Eye (tissue), 1 donor: ENCODE measurements at regions not wholly inside any gene's neighbourhood (a gene's known extent, or its start where the extent isn't known, plus 50 kb on each side); places are given as distances from the start of the nearest gene placed in this dataset.
"Not testable (repeated sequence)": the region's sequence is repeated elsewhere in the genome, so short reads cannot be mapped to it uniquely, and the experiment has no call there.

Experiments
- DNase-seq: peaks from one replicate; pipeline ENCODE4 v3.0.0-alpha.2; 2015

- DNase-seq, result no peak
Observed at GRCh38 chr2:67131257-67131609, 265.9 kb upstream of the ETAA1 start.

- DNase-seq, result not testable (repeated sequence)
Observed at GRCh38 chr2:67132441-67132940, 264.6 kb upstream of the ETAA1 start.

DNA sequence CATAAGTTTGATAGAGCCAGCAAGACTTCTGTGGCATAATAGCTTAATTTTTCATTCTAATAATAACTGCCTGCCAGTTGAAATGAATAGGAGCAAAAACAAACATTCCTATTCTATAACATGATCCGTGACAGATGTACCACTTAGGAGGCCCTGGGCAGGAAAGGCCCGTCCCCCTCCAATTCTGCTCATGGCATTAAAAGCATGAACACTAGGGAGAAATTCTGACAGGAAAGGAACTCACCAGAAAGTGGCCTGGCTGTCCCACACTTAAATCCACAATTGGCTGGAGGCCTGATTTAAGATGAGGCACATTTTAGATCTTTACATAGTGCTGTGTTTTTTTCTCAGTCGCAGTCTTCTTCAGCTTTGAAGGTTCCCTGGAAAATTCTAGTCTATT is 261.9 kb upstream of the ETAA1 start:
- DNase-seq, result no peak

- no peak for DNase-seq
Observed at GRCh38 chr2:67137699-67138098, 259.4 kb upstream of the ETAA1 start.

- DNase-seq, result no peak
Observed at GRCh38 chr2:67142071-67142470, 255.1 kb upstream of the ETAA1 start.

- no peak for DNase-seq
Observed at GRCh38 chr2:67142741-67143140, 254.4 kb upstream of the ETAA1 start.

- DNase-seq, result no peak
Observed at GRCh38 chr2:67145851-67146250, 251.3 kb upstream of the ETAA1 start.

DNA sequence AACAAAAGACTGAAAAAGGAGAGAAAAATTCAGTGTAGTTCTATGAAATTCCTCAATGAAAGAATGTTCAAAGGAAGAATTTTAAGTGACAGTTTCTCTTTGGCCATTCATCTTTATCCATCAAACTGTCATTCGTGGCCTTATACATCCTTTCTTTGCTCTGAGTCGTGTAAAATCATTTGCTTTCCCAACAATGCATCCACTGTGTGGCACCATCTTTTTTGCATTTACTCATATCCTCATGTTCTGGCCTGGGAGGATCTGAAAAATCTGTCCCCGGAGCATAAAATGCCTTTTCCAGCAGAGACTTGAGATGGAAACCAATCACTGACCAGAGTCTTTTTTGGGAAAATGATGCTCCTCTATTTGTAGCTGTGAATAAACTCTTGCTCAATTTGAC is 240.3 kb upstream of the ETAA1 start:
- DNase-seq, result no peak

DNA sequence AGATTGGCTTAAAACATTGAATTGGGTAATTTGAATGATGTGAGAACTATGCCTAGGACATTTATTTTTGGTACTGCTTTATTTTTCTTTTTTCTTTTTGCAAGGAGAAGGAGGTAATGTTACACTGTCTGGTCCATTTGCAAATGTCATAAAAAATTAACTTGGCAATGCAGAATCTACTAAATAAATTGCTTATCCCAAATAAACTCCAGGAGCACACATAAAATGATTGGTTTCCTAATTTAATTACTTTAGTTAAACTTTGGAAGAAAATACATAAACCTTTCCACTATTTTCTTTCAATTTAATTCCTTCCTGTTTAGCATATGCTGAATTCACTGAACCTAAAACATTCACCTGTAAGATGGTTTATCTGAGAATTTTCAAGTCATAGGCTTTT is 238.4 kb upstream of the ETAA1 start:
- DNase-seq, result no peak

GRCh38 chr2:67159929-67160328 is 237.2 kb upstream of the ETAA1 start:
- DNase-seq, result no peak

DNA sequence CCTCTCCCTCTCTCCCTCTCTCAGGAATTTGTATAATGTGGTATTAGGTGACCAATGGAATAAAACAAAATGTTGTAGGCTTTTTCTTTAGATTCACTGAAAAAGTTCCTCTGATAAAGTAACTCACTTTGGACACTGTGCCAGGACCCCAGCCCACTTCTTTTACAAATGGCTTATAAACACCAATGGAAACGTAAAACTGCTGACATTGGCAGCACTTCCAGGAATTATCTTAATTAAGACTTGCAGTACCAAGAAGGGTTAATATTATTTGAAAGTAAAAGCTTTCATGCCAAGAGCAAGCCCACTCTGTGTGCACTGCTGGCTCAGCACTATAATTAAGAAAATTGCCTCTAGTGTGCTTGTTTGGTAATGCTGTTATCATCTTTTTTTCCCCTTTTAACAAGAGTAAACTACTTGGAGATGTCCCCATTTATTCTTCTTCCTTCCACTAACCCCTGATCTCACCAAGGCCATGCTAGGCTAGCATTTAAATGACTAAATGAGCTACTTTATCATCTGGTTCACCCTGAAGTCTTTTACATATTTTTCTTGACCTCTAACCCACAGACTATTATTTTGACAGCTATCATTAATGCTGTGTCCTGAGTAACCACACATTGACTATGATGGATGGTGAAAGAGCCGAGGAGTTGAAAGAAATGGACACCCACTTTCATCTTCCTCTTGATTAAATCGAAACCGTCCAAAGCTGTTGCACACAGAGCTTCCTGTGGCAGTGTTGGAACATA is 232.2 kb upstream of the ETAA1 start:
- peak; percentile 2 for DNase-seq

DNA sequence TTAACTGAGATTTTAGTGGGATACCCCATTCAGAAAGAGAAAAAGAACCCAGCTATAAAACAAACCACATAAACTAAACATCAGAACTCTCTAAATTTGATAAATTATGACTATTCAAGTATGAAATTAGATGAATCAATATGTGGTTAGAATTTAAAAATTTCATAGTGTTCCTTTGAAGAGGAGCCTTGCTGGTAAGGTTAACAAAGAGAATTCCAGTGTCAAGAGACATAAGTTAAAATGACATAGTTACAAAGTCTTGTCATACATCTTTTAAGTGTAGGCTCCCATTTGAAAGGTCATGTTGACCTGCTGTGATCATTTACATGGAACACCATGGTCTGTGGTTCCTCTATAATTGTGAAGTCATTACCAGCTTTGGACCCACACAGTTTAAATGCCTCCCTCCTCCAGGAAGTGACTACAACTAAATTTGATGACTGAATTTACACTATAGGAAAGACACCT is 231.6 kb upstream of the ETAA1 start:
- DNase-seq, result no peak

- not testable (repeated sequence) for DNase-seq
Observed at GRCh38 chr2:67166511-67166910, 230.6 kb upstream of the ETAA1 start.

GRCh38 chr2:67169417-67170140 is 227.6 kb upstream of the ETAA1 start:
- no peak for DNase-seq

GRCh38 chr2:67179526-67179925 is 217.6 kb upstream of the ETAA1 start:
- DNase-seq, result no peak

GRCh38 chr2:67180841-67181240 is 216.3 kb upstream of the ETAA1 start:
- DNase-seq, result no peak

GRCh38 chr2:67182884-67183283 is 214.2 kb upstream of the ETAA1 start:
- DNase-seq, result no peak

DNA sequence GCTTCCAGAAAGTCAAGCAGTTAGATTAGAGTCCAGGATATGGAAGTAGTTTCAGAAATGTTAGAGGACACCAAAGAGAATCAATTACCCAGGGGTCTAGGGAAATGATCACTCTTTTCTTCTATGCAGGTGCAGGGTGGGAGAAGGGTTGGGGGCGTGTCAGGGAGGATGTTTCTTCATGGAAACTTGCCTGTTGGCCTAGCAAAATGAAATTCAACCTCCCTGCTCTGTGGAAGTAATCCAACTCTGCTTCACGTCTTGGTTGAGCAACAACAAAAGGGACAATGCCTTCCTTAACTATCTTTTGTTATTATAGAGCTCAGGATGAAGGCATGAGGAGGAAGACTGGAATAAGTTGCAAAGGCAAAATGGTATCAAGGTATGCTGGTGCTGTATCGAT is 210.8 kb upstream of the ETAA1 start:
- no peak for DNase-seq

DNA sequence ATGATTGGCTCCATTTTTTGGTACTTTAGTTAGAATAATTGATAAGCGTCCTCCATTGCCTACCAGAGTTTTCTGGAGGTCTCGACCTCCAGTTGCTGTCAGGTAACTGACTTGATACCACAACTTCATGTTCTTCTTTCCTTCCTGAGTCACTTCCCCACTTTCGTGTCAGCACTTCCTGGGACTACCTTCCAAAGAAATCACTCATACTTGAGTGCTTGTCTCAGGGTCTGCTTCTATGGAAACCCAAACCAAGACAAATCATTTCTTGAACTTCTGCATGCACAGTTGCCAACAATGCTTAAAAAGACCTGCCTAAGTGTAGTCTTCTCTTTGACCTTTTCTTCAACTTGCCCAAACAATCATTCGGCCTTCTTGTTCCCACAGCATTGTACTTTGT is 210.3 kb upstream of the ETAA1 start:
- no peak for DNase-seq

- not testable (repeated sequence) for DNase-seq
Observed at GRCh38 chr2:67195327-67195726, 201.8 kb upstream of the ETAA1 start.

- no peak for DNase-seq
Observed at GRCh38 chr2:67201521-67201920, 195.6 kb upstream of the ETAA1 start.

DNA sequence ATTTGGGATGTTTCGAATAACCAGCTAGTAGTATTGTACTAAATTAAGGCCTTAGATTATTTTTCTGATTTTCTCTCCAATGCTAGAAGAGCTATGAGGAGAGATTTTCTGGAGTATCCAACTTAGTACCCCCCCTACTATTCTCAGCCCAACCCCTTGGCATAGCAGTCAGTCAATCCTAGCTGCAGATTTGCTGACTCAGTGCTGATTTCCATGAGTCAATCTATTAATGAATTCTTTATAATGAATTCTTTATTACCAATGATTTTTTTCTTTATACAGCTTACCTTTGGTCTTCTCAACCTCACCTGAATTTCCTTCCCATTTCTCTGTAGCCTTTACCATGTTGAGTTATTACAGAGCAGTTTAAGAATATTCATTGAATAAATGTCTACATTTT is 192.8 kb upstream of the ETAA1 start:
- DNase-seq, result no peak

DNA sequence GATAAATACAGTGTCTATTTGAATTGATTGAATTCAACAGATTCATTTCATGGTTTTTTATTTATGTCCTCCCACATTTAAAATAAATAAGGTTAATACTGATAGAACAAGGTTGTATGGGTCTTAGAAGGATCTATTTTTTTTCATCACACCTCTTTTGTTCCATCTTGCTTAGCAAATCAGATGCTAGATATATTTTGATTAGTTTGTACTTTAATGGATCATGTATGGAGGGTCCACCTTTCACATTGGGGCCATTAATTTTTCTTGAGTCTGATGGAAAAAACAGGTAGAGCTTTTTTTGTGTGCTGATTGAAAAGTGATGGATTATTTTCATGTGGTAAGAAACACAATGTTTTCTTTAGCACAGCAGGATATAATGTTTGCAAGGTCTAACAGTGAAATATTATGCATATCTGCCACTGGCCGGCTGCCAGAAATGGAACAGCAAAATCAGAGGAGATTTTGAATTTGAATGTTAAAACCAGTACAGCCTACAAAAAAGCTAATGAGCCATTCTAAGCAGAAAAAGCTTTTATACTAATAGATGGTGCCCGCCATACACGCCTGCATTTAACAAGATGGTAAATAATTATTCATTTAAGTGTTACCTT is 188.1 kb upstream of the ETAA1 start:
- DNase-seq, result no peak

DNA sequence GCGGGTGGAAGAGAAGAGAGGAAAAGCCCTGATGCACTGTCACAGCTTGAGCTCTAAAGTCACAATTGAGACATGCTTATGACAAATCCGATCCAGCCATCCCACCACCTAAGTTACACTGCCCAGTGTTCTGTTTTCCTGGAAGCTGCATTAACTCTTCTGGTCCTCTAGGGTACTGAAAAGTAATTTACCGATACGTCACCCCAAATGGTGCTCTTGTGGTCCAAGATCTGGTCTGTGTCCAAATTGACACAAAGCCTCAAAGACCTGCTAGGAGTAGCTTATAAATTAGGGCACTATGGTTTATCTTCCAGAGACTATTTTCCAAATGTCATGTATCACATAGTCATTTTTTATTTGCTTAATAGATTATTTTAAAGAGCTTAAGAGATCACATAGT is 186.7 kb upstream of the ETAA1 start:
- DNase-seq, result no peak
